HG03460 (cell line): ENCODE measurements at regions not wholly inside any gene's neighbourhood (a gene's known extent, or its start where the extent isn't known, plus 50 kb on each side); places are given as distances from the start of the nearest gene placed in this dataset.

Experiments
- ATAC-seq: cut with Tn5 transposase; IDR thresholded peaks from one replicate; pipeline ENCODE4 v1.9.1; 2021; ENCODE audit not compliant: unreplicated experiment

DNA sequence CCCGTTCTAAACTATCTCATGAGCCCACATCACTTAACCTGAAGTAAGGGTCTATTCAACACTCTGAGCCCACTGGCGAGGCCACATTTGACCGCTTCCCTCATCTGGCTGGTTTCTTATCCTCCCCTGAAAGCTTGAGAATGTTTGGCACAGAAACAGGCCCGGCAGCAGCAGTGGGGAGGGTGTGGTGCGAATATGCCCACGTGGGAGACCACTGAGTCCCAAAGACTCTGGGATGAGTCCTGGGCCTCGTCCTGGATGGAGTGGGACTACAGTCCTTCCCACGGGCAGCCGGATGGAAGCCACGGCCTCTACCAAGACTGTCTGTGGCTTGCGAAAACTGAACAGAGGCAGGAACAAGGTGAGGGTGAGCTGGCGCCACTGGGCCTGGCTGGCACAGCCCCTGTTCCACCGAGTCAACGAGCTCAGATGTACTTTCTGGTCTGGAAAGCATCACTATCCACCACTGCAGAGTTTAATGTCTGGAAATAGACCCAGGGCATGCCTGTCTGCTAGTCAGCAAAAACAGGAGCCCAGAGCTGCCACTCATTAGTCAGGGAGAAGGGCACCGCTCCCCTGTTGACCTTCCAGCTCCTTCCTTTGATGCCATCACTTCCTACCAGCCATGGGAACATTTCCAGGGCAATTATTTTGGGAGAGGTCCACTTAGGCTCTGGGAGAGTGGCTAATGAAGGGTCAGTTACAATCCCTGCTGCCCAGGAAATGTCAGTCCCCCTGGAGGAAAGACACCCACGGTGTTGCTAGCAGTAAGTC is 386.6 kb downstream of the MATN1 start:
- no peak for ATAC-seq

- no peak for ATAC-seq
These were observed 387.4 kb downstream of the MATN1 start for GRCh38 chr1:30335997-30336390.

GRCh38 chr1:30335389-30335996 is 387.9 kb downstream of the MATN1 start:
- no peak for ATAC-seq

- ATAC-seq: no peak
These were observed 388.6 kb downstream of the MATN1 start for GRCh38 chr1:30334767-30335166.

DNA sequence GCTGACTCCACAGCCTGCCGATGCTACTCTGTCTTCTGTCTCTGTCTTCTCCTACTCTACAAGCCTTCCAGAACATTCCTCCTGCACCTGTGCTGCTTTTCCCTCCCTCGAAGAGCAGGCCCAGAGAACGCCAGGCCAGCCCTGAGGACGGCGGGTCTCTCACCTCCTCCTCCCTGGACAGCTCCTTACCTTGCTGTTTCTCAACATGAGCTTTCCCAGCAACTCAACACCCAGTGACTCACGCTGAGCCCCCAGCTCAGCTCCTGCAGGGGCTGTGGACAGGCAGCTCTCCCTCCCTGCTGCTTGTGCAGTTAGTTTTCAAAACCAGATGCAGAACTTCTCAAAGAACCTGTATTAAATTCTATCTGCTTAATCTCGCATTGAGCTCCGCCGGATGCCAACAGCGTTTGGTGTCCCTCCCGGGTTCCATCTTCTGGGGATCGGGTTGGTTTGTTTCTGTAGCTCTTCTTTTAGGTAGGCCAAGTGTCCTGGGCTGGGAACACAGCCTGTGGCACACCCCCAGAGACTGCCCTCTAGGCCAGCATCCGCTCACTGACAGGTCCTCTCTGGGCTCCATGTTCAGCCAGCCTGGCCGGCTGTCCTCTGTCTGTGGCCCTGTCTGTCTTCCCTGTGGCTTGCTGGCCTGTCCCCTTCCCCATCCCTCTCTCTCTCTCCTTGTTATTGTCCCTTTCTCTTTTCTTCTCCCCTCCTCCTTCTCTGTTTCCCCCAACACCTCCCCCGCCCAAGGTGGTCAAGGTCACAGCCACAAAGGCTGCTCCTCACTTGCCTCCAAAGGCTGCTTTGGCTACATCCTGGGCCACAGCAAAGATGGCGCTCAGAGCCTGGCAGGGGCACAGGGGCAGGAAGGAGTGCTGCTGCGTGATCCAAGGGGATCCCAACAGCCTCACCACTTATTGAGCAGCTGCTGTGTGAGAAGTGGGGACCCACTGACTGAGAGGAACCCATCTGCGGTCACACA is 391.0 kb downstream of the MATN1 start:
- no peak for ATAC-seq

DNA sequence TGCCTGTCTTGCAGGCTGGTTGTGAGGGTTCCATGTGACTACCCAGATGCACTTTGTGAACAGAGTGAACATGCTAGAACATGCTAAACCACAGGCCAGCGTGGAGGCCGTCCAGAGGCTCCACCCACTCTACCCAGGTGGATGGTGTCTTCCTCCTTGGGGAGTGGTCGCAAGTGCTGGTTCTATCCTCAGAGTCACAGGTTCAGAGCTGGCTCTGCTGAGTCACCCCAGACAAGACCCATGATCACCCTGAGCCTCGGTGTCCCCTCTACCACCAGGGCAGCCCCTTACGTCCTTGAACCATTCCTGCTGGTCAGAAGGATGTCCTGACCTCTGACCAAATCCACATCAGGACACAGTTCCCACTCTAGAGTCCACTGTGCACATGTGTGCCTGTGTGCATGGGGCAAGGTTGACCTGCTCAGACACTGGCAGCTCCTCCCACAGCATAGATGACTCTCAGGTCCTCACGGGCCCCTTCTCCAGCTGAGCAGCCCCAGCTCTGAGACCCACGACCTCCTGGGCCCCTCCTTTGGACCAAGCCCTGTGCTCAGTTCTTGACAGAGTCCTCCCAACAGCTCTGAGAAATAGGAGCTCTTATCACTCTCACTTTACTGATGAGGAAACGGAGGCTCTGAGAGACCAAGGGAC is 391.8 kb downstream of the MATN1 start:
- no peak for ATAC-seq

DNA sequence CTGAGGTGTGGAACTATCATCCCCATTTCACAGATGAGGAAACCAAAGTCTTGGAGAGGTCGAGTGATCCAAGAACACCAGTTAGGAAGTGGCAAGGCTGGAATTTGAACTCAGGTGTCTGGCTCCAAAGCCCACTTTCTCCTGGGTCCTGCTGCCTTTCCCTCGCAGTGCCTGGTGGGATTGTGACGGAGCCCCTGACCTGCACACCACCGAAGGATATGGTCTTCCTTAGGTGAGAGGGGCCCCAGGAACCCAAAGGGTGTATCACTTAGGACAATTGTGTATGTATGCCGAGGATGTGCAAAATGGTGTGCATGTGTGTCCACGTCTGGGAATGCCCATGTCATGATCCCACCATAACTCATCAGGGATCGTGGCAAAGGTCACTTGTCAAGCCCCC is 392.7 kb downstream of the MATN1 start:
- no peak for ATAC-seq

DNA sequence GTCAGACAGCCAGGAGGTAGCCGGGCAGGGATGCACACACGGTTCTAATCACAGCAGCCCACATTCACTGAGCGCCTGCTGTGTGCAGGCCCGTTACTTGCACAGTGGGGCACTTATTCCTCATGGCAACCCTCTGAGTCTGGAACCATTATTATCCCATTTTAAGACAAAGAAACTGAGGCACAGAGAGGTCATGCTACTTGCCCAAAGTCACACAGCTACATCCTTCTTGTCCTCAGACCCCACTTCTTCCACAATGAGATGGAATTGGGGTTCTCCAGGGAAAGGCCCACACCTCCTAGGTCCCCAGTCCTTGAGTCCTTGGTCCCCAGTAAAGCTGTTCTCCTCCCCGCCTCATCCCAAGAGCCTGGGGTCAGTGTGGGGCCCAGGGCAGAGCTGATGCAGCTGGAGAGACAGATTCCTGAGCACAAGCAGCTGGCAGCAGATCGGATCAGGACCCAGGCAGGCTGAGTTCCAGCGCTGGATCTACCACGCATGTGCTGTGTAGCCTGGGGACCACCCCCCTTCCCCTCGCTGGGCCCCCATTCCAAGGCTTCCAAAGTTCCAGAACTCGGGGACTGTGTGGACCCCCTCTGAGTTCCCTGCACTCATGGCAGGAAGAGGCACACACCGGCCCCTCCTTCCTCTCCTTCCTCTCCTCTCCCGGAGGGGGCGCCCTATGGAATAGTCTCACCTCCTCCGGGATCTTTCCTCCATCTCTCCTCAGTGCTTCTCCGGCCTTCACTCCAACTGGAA is 393.4 kb downstream of the MATN1 start:
- ATAC-seq: no peak

- no peak for ATAC-seq
These were observed 394.1 kb downstream of the MATN1 start for GRCh38 chr1:30329263-30329753.

DNA sequence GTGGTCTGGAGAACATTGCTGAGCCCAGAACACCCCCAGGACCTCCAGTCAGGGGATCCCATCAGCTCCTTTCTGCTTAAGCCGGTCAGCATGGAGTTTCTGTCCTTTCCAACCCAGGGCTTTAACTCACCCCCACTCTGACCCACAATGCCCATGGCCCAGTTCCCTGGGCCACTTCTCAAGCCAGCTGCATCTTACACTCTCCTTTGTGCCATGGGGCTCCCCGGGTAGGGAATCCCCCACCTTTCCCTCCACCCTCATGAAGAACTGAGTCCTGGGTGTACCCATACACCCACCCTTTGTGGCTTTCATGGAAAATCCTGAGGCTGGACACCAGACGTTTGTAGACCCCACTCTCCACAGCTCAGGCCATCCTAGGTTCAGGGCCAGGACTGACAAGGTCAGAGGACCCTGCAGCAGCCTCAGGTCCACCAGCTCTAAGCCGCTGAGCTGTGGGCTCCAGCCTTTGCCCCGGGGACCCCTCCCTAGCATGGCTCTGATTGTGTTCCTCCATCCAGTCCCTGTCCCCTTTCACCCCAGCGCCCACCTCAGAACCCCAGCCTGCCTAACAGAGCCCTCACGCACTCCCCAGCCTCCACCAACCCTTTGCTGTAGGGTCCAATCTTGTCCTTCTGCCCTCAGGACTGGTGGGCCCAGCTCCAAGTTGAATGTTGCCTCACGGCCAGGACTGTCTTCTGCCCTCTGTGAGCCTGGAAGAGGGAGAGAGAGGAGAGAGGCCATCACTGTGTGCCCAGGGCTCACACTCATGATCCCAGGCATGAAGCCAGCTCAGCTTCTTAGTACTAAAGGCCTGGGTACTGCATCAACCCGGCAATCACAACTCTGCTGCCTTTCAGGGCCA is 394.8 kb downstream of the MATN1 start:
- no peak for ATAC-seq

GRCh38 chr1:30328100-30328370 is 395.4 kb downstream of the MATN1 start:
- ATAC-seq: no peak

DNA sequence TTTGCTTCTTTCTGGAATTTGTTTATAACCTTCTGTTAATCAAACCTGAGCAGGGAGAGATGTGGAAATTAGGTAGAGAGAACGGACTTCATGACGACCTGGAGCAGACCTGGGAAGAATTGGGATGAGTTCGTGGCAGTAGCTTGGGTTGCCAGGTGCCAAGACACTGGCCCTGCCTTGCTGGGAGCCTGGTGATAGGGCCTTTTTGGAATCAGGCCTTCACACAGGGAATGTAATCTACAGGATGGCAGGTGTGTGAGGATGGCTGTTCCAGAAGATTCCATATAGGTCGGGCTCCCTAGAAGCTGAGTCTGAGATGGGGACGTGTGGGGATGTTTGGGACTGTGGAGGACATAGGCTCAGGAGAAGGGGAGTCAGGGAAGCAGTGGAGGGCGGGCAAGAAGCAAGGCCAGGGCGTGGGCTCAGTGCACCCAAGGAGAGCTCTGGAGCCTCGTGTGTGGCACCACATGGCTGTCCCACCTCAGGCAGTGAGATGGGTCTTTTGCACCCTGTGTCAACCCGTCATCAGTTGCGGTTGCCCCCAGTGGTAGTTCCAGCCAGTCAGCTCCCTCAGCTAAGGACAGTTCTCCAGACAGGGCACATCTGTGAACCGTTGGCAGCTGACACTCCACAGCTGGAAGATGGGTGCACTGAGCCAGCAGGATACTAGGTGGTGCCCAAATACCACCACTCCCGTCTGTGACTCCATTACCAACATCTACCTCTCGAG is 395.9 kb downstream of the MATN1 start:
- no peak for ATAC-seq

DNA sequence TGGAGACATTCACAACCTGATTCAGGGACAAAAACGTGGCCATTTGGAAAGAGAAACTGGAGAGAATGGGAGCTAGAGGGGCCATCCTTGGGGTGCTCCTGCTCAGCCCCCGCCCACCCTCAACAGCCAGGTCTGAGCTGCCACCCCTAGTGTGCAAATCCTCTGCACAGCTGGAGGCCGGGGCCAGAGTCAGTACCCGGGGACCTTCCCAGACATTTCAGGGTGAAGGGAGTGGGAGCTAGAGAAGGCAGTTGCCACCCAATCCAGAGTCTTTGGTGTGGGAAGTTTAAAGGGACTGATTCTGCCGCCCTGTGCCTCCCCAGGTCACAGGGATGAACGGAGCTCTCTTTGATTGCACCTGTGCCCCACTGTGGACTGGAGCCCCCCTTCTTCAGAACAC is 397.4 kb downstream of the MATN1 start:
- no peak for ATAC-seq

- ATAC-seq: no peak
These were observed 398.1 kb downstream of the MATN1 start for GRCh38 chr1:30325085-30325935.

- no peak for ATAC-seq
These were observed 398.9 kb downstream of the MATN1 start for GRCh38 chr1:30324251-30325084.

GRCh38 chr1:30323841-30324240 is 399.5 kb downstream of the MATN1 start:
- no peak for ATAC-seq

DNA sequence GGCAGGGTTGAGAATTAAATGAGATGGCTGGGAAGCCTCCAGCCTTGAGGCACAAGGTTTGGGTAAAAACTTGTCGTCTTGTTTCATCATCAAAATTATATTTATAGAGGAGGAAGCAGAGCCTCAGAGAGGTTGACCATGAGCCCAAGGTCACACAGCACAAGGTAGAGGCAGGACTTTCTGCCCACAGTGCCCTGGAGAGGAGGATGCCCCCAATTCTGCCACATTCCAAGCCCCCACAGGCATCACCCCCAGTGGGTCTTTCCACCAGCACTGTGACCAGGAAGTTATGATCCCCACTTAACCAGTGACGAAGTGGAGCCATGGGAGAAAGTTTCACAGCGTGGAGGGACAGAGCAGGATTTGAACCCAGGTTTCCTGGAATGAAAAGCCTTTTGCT is 400.0 kb downstream of the MATN1 start:
- no peak for ATAC-seq
